ENCODE measurements at regions not wholly inside any gene's neighbourhood (a gene's known extent, or its start where the extent isn't known, plus 50 kb on each side); places are given as distances from the start of the nearest gene placed in this dataset.
A peak's percentile ranks its signal among the peaks of the same experiment; 100 is the strongest.

DNA sequence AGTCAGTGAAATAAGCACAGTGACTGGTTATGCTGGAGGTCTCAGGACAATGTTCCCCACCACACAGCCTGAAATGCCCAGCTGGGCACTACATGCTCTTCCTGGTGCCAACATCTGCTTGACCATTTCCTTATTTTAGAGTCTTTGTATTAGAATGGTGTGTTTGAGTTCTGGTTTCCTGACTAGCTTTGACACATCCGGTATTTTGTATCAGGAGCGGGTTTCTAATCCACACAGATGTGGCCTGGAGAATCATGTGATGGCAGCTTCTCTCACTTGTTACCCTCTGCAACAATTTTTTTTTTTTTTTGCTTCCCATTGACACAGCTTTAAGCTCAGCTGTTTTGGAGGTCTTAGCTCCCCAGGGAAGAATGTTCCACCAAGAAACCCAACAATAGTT lies 164.5 kb upstream of the CST7 start:
- TF ChIP-seq CTCF (IDR thresholded peaks at IDR 0.05; ENCODE audit: insufficient read depth, low read length), result no peak
- DNase-seq (ENCODE audit: low read depth), result no peak

GRCh38 chr20:24785141-24786110 lies 163.6 kb upstream of the CST7 start:
- peak; percentile 43 for DNase-seq (ENCODE audit: low read depth)
- TF ChIP-seq CTCF (IDR thresholded peaks at IDR 0.05; ENCODE audit: insufficient read depth, low read length), result no peak
- H3K4me3 ChIP-seq (ENCODE audit: low read depth, low read length), result no peak overlapping the region

More for the DNA sequence above, 164.5 kb upstream of the CST7 start:
- no peak overlapping the region for H3K4me3 ChIP-seq (ENCODE audit: low read depth, low read length)

GRCh38 chr20:24786111-24786495 lies 163.0 kb upstream of the CST7 start:
- DNase-seq (ENCODE audit: low read depth), result no peak
- no peak for TF ChIP-seq CTCF (IDR thresholded peaks at IDR 0.05; ENCODE audit: insufficient read depth, low read length)
- H3K4me3 ChIP-seq (ENCODE audit: low read depth, low read length), result no peak overlapping the region

DNA sequence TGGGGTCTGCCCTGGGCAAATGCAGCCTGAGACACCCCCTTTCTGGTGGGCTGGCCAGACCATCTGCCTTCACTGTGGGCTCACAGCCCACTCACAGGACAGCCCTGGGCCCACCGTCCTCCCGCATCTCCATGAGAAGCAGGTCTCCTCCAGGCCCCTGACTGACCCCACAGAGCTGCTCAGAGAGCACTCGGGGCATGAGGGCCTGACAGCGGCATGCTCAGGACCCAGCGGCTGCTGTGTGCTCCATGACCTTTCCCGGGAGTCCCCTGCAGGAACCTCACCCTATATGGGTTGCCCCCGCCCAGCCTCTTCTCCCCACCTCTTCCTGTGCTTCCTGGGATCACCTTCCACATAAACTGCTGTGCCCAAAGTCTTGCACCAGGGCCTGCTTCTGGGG lies 162.4 kb upstream of the CST7 start:
- H3K4me3 ChIP-seq (ENCODE audit: low read depth, low read length), result no peak overlapping the region
- DNase-seq (ENCODE audit: low read depth), result no peak
- TF ChIP-seq CTCF (IDR thresholded peaks at IDR 0.05; ENCODE audit: insufficient read depth, low read length), result no peak

DNA sequence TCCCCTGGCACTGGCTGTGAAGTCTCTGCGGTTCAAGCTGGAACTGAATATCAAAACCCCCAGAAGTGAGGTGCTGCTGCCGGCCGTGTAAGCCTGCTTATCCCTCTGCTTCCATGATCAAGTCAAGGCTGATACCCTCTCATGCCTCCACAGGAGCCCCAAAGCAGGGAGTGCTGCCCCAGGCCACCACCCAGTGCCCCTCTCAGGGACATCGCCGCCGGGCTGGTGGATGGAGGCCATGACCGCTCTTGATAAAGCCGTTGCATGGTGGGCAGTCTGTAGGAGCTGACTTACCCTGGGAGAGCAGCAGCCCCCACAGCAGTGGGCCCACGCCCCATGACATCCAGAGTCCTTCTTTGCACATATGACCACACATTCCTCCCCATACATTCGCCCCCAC lies 162.0 kb upstream of the CST7 start:
- no peak for DNase-seq (ENCODE audit: low read depth)
- no peak overlapping the region for H3K4me3 ChIP-seq (ENCODE audit: low read depth, low read length)
- TF ChIP-seq CTCF (IDR thresholded peaks at IDR 0.05; ENCODE audit: insufficient read depth, low read length), result no peak

- H3K4me3 ChIP-seq (ENCODE audit: low read depth, low read length), result no peak overlapping the region
- TF ChIP-seq CTCF (IDR thresholded peaks at IDR 0.05; ENCODE audit: insufficient read depth, low read length), result no peak
These were observed 161.4 kb upstream of the CST7 start for GRCh38 chr20:24787621-24788020.

More at GRCh38 chr20:24787621-24788020, 161.4 kb upstream of the CST7 start:
- DNase-seq (ENCODE audit: low read depth), result no peak

All from fibroblast of the aortic adventitia (primary cell).